PC-9 (cell line): ENCODE measurements at regions not wholly inside any gene's neighbourhood (a gene's known extent, or its start where the extent isn't known, plus 50 kb on each side); places are given as distances from the start of the nearest gene placed in this dataset.

Experiments
- BruUV-seq: library from RNA; stranded (reverse); fragments of 400-500 nt; replicated peaks from 2 replicates; lab custom pipeline; 2021; lab: Mats Ljungman, UMichigan
- CTCF ChIA-PET: fragments of 300-600 bp; sonication (Branson Sonifier 250); formaldehyde crosslinking; loops from one replicate; lab custom pipeline; 2022; ENCODE audit warnings: antibody characterized with exemption; lab: Charles Lee
- POLR2A ChIA-PET: fragments of 300-600 bp; sonication (Branson Sonifier 250); formaldehyde crosslinking; loops from one replicate; lab custom pipeline; 2022; ENCODE audit warnings: antibody characterized with exemption; ENCODE audit not compliant: unreplicated experiment; lab: Charles Lee
- DNase-seq, 2 experiments: peaks; one replicate each; pipeline versions ENCODE4 v3.0.0 to v3.0.0-alpha.2; 2015 to 2022; ENCODE audit warnings: mixed read lengths in 1 of 2
- H2AFZ ChIP-seq: fragments of 200-600 bp; sonication (generic); 2 replicates; pipeline ENCODE4 v1.8.1; 2017; ENCODE audit warnings: antibody characterized with exemption
- H3F3A ChIP-seq: fragments of 200-600 bp; sonication (generic); 2 replicates; pipeline ENCODE4 v1.8.1; 2017; ENCODE audit warnings: antibody characterized with exemption, mild to moderate bottlenecking, low read depth; ENCODE audit not compliant: insufficient read depth
- H3K27ac ChIP-seq: fragments of 200-600 bp; sonication (generic); 2 replicates; pipeline ENCODE4 v1.6.1; 2016; ENCODE audit warnings: mixed run types
- H3K27me3 ChIP-seq: fragments of 200-600 bp; sonication (generic); 2 replicates; pipeline ENCODE4 v1.6.1; 2016; ENCODE audit warnings: low read depth, mixed run types; ENCODE audit not compliant: insufficient read depth
- H3K36me3 ChIP-seq: fragments of 200-600 bp; sonication (generic); 2 replicates; pipeline ENCODE4 v1.6.1; 2016; ENCODE audit warnings: low read depth, mixed run types
- H3K4me1 ChIP-seq: fragments of 200-600 bp; sonication (generic); replicated peaks from 2 replicates; pipeline ENCODE4 v1.6.1; 2016; ENCODE audit warnings: mixed run types; ENCODE audit not compliant: insufficient read depth
- H3K4me2 ChIP-seq: fragments of 200-600 bp; sonication (generic); 2 replicates; pipeline ENCODE4 v1.6.1; 2017; ENCODE audit warnings: mixed run types
- H3K4me3 ChIP-seq: fragments of 200-600 bp; sonication (generic); 2 replicates; pipeline ENCODE4 v1.6.1; 2016; ENCODE audit warnings: mixed run types
- H3K79me2 ChIP-seq: fragments of 200-600 bp; sonication (generic); 2 replicates; pipeline ENCODE4 v1.6.1; 2017; ENCODE audit warnings: low read depth, mixed run types
- H3K9me2 ChIP-seq: fragments of 200-600 bp; sonication (generic); 2 replicates; pipeline ENCODE4 v1.8.1; 2017; ENCODE audit warnings: mild to moderate bottlenecking; ENCODE audit not compliant: insufficient read depth
- H3K9me3 ChIP-seq: fragments of 200-600 bp; sonication (generic); 2 replicates; pipeline ENCODE4 v1.8.1; 2016; ENCODE audit warnings: low read depth; ENCODE audit not compliant: insufficient read depth
- H4K20me1 ChIP-seq: fragments of 200-600 bp; sonication (generic); 2 replicates; pipeline ENCODE4 v1.8.1; 2017; ENCODE audit not compliant: insufficient read depth
- CTCF ChIP-seq: fragments of 200-600 bp; sonication (generic); conservative IDR thresholded peaks from 2 replicates; pipeline ENCODE4 v1.6.1; 2017; ENCODE audit warnings: mixed run types, antibody characterized with exemption, mild to moderate bottlenecking, moderate library complexity
- EZH2 ChIP-seq: fragments of 200-600 bp; sonication (generic); IDR thresholded peaks from 2 replicates; pipeline ENCODE4 v1.8.0; 2017; ENCODE audit warnings: antibody characterized with exemption, low read depth
- intact Hi-C: fragments of 100-400 bp; cut with micrococcal nuclease; formaldehyde crosslinking; loops from one replicate; pipeline ENCODE4 v1.10.0; 2022; ENCODE audit not compliant: unreplicated experiment

- intact Hi-C loops: no loop called here
- Histone ChIP-seq H3K27ac (no peak overlapping the region), H3K36me3 (no peaks in the 10 kb centered on the region), H2AFZ (no peak overlapping the region), H3K79me2 (no peaks in the 10 kb centered on the region), H3K9me3 (no peaks in the 10 kb centered on the region), H3K27me3 (peaks cover 63% of the 10 kb centered on the region), H3K4me2 (no peak overlapping the region), H3K4me3 (no peak overlapping the region), H3K9me2 (no peaks in the 10 kb centered on the region), H4K20me1 (no peaks in the 10 kb centered on the region), H3F3A (no peaks in the 10 kb centered on the region), H3K4me1 (no peaks in the 10 kb centered on the region)
- TF ChIP-seq EZH2: no peak
- TF ChIP-seq CTCF: no peak
- BruUV-seq: no TSS peak
- ChIA-PET CTCF (no interaction called here), POLR2A (no interaction called here)
- no peak for DNase-seq
Measured at GRCh38 chr2:105570757-105571156, 171.9 kb upstream of the FHL2 start.

- Histone ChIP-seq H3K36me3 (no peaks in the 10 kb centered on the region), H3K4me2 (no peak overlapping the region), H3K4me3 (no peak overlapping the region), H3K79me2 (no peaks in the 10 kb centered on the region), H2AFZ (no peak overlapping the region), H3K4me1 (no peaks in the 10 kb centered on the region), H3K9me3 (no peaks in the 10 kb centered on the region), H3K27ac (no peak overlapping the region), H3K27me3 (peaks cover 64% of the 10 kb centered on the region), H3F3A (no peaks in the 10 kb centered on the region), H4K20me1 (no peaks in the 10 kb centered on the region), H3K9me2 (no peaks in the 10 kb centered on the region)
- TF ChIP-seq CTCF: no peak
- TF ChIP-seq EZH2: no peak
- no TSS peak for BruUV-seq
- POLR2A ChIA-PET: no interaction called here
- CTCF ChIA-PET: no interaction called here
- intact Hi-C loops: no loop called here
- no peak for DNase-seq
Measured at GRCh38 chr2:105570326-105570725, 171.5 kb upstream of the FHL2 start.

GRCh38 chr2:105569606-105570005 is 170.8 kb upstream of the FHL2 start:
- POLR2A ChIA-PET: no interaction called here
- H3K27ac ChIP-seq: no peak overlapping the region
- no peak overlapping the region for H3K4me2 ChIP-seq
- H3K4me1 ChIP-seq: no peaks in the 10 kb centered on the region
- intact Hi-C loops: no loop called here
- no peaks in the 10 kb centered on the region for H3K9me2 ChIP-seq
- no peaks in the 10 kb centered on the region for H4K20me1 ChIP-seq
- H3K27me3 ChIP-seq: peaks cover 58% of the 10 kb centered on the region
- TF ChIP-seq EZH2: no peak
- no peak for TF ChIP-seq CTCF
- H3K9me3 ChIP-seq: no peaks in the 10 kb centered on the region
- no peak overlapping the region for H3K4me3 ChIP-seq
- no peak for DNase-seq
- no peaks in the 10 kb centered on the region for H3F3A ChIP-seq
- H2AFZ ChIP-seq: no peak overlapping the region
- no peaks in the 10 kb centered on the region for H3K36me3 ChIP-seq
- no peaks in the 10 kb centered on the region for H3K79me2 ChIP-seq
- no TSS peak for BruUV-seq
- CTCF ChIA-PET: no interaction called here
